DND-41 (cell line): ENCODE measurements at regions not wholly inside any gene's neighbourhood (a gene's known extent, or its start where the extent isn't known, plus 50 kb on each side); places are given as distances from the start of the nearest gene placed in this dataset.
"Not testable (repeated sequence)": the region's sequence is repeated elsewhere in the genome, so short reads cannot be mapped to it uniquely, and the experiment has no call there.

Experiments
- ATAC-seq: fragments of 200-7000 bp; cut with Tn5 transposase; 3 replicates; pipeline ENCODE4 v1.9.1; 2021; ENCODE audit warnings: low read depth; ENCODE audit not compliant: insufficient read depth
- DNase-seq: peaks from one replicate; pipeline ENCODE4 v3.0.0-alpha.2; 2020
- H2AFZ ChIP-seq: 2 replicates; pipeline ENCODE4 v1.6.0; 2012; ENCODE audit warnings: low read depth, low read length
- H3K27ac ChIP-seq: 2 replicates; pipeline ENCODE4 v1.5.1; 2012; ENCODE audit warnings: low read length, inconsistent platforms
- H3K27me3 ChIP-seq: fragments of 200-600 bp; sonication (generic); 2 replicates; pipeline ENCODE4 v1.6.0; 2012; ENCODE audit warnings: low read length, mild to moderate bottlenecking, inconsistent platforms; ENCODE audit not compliant: insufficient read depth, poor library complexity
- H3K36me3 ChIP-seq: 2 replicates; pipeline ENCODE4 v1.5.1; 2012; ENCODE audit warnings: low read length, inconsistent platforms; ENCODE audit not compliant: insufficient read depth
- H3K4me1 ChIP-seq: 2 replicates; pipeline ENCODE4 v1.5.1; 2012; ENCODE audit warnings: mild to moderate bottlenecking, low read length; ENCODE audit not compliant: insufficient read depth
- H3K4me2 ChIP-seq: 2 replicates; pipeline ENCODE4 v1.6.0; 2012; ENCODE audit warnings: mild to moderate bottlenecking, moderate library complexity, low read length, inconsistent platforms; ENCODE audit not compliant: insufficient read depth
- H3K4me3 ChIP-seq, 2 experiments: fragments of 200-600 bp in 1 of 2; shearing (Covaris generic) in 1 of 2; 2 replicates each; pipeline ENCODE4 v1.5.1; 2012 to 2016; ENCODE audit warnings: inconsistent platforms in 2 of 2, low read length in 2 of 2, mild to moderate bottlenecking in 2 of 2, low read depth in 1 of 2, moderate library complexity in 1 of 2
- H3K79me2 ChIP-seq: 2 replicates; pipeline ENCODE4 v1.6.0; 2012; ENCODE audit warnings: low read length, inconsistent platforms; ENCODE audit not compliant: insufficient read depth
- H3K9ac ChIP-seq: 2 replicates; pipeline ENCODE4 v1.6.0; 2012; ENCODE audit warnings: low read depth, mild to moderate bottlenecking, inconsistent platforms, low read length, moderate library complexity
- H3K9me3 ChIP-seq: 2 replicates; pipeline ENCODE4 v1.5.1; 2012; ENCODE audit warnings: low read length, moderate library complexity, mild to moderate bottlenecking, inconsistent platforms; ENCODE audit not compliant: insufficient read depth, severe bottlenecking
- H4K20me1 ChIP-seq: 2 replicates; pipeline ENCODE4 v1.6.0; 2012; ENCODE audit warnings: low read length; ENCODE audit not compliant: insufficient read depth
- EZH2 ChIP-seq: IDR thresholded peaks from 3 replicates; pipeline ENCODE4 v1.6.1; 2012; ENCODE audit warnings: borderline replicate concordance, low read depth, mild to moderate bottlenecking, moderate library complexity, low read length, inconsistent platforms; ENCODE audit not compliant: severe bottlenecking
- TF ChIP-seq, protein P1 (sequence below): IDR thresholded peaks from 2 replicates; pipeline ENCODE4 v1.5.1; 2012; ENCODE audit warnings: borderline replicate concordance, low read length, moderate library complexity, mild to moderate bottlenecking; ENCODE audit not compliant: poor library complexity, severe bottlenecking; ENCODE audit errors: extremely low read depth

DNA sequence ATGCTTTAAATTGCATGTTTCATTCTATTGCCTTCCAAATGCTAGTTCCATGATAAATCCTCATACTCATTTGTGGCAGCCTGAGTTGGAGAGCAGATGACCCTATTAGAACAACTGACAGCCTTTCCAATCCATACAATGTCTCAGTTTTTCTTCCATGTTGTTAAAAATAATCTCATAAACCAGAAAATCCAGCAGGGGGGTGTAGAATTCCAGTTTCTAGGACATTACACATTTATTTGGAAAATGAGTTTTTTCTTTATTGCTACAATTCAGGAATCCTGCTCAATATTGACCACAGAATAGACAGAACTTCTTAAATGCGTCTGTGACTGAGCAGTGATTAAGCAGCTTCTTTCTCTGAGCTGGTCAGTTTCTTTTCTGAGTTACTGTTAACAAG, 174.2 kb upstream of the ATP10A start:
- Histone ChIP-seq H4K20me1 (no peaks in the 10 kb centered on the region), H3K36me3 (no peaks in the 10 kb centered on the region), H3K9me3 (no peaks in the 10 kb centered on the region), H3K4me3 (no peak overlapping the region), H3K9ac (no peak overlapping the region), H3K79me2 (no peaks in the 10 kb centered on the region), H2AFZ (no peak overlapping the region), H3K4me2 (no peak overlapping the region), H3K27ac (no peak overlapping the region), H3K4me1 (no peaks in the 10 kb centered on the region), H3K27me3 (no peaks in the 10 kb centered on the region)
- DNase-seq (no peak), ATAC-seq (no peak)
- TF ChIP-seq, protein P1, sequence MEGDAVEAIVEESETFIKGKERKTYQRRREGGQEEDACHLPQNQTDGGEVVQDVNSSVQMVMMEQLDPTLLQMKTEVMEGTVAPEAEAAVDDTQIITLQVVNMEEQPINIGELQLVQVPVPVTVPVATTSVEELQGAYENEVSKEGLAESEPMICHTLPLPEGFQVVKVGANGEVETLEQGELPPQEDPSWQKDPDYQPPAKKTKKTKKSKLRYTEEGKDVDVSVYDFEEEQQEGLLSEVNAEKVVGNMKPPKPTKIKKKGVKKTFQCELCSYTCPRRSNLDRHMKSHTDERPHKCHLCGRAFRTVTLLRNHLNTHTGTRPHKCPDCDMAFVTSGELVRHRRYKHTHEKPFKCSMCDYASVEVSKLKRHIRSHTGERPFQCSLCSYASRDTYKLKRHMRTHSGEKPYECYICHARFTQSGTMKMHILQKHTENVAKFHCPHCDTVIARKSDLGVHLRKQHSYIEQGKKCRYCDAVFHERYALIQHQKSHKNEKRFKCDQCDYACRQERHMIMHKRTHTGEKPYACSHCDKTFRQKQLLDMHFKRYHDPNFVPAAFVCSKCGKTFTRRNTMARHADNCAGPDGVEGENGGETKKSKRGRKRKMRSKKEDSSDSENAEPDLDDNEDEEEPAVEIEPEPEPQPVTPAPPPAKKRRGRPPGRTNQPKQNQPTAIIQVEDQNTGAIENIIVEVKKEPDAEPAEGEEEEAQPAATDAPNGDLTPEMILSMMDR = no peak
- no peak for TF ChIP-seq EZH2

- no peak overlapping the region for H3K27ac ChIP-seq
- ATAC-seq = no peak
- H3K9me3 ChIP-seq = no peaks in the 10 kb centered on the region
Observed at GRCh38 chr15:26033493-26033892, 170.4 kb upstream of the ATP10A start.

DNA sequence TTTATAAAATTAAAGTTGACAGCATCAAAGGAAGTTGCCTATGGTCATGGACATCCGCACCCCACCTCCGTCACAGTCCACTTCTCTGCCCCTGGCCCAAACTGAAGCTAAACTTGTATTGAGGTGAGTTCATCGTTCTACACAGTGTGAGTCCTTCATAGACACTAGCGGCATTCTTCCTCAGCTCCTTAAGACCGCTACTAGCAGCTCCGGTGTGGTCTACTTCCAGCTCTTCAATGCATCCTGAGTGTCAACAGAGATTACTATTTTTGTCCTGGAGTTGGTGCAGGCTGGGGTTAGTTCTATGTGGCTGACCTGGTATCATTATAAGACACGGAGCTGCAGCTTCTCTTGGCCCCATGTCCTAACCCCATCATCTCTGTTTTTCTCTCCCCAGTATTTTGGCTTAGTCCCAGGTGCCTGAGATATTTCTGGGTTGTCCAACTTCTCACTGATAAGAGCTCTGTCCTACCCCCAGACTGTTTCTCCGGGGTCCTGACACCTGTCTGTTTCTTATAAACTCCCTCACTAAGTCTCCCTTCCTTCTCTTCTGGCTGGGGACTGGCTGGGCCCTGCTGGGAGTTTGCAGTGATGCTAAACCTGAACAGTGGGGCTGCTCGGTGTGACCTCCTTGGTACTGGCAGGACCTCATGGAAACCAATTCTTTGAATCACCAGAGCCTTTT, 169.2 kb upstream of the ATP10A start:
- no peak overlapping the region for H2AFZ ChIP-seq
- no peaks in the 10 kb centered on the region for H3K9me3 ChIP-seq

More at GRCh38 chr15:26033493-26033892, 170.4 kb upstream of the ATP10A start:
- Histone ChIP-seq H4K20me1 (no peaks in the 10 kb centered on the region), H3K4me3 (no peak overlapping the region), H3K36me3 (no peaks in the 10 kb centered on the region), H3K79me2 (no peaks in the 10 kb centered on the region), H3K9ac (no peak overlapping the region), H3K4me2 (no peak overlapping the region), H2AFZ (no peak overlapping the region), H3K27me3 (no peaks in the 10 kb centered on the region), H3K4me1 (no peaks in the 10 kb centered on the region)
- TF ChIP-seq, protein P1 = no peak
- no peak for TF ChIP-seq EZH2
- no peak for DNase-seq

DNA sequence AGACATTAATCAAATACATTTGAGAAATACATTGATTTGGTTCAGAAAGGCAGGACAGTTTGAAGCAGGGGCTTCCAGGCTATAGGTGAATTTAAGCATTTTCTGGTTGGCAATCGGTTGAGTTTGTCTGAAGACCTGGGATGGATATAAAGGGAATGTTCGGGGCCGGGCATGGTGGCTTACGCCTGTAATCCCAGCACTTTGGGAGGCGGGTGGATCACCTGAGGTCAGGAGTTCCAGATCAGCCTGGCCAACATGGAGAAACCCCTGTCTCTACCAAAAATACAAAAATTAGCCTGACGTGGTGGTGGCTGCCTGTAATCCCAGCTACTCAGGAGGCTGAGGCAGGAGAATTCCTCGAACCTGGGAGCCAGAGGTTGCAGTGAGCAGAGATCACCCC, 166.5 kb upstream of the ATP10A start:
- not testable (repeated sequence) for H3K9me3 ChIP-seq, H3K27me3 ChIP-seq, H3K4me2 ChIP-seq, H3K36me3 ChIP-seq, H3K4me1 ChIP-seq, H3K4me3 ChIP-seq, H4K20me1 ChIP-seq, DNase-seq, H2AFZ ChIP-seq, H3K9ac ChIP-seq, ATAC-seq, H3K27ac ChIP-seq, H3K79me2 ChIP-seq

More for the DNA sequence above, 169.2 kb upstream of the ATP10A start:
- no peak overlapping the region for H3K4me3 ChIP-seq
- H3K27ac ChIP-seq = no peak overlapping the region
- no peak overlapping the region for H3K4me2 ChIP-seq
- H4K20me1 ChIP-seq = no peaks in the 10 kb centered on the region
- H3K4me1 ChIP-seq = no peaks in the 10 kb centered on the region
- H3K9ac ChIP-seq = no peak overlapping the region
- TF ChIP-seq EZH2 = no peak
- TF ChIP-seq, protein P1 = no peak
- no peaks in the 10 kb centered on the region for H3K36me3 ChIP-seq
- H3K79me2 ChIP-seq = no peaks in the 10 kb centered on the region
- H3K27me3 ChIP-seq = no peaks in the 10 kb centered on the region
- DNase-seq = no peak
- ATAC-seq = no peak
